MM.1S (cell line): ENCODE measurements at regions not wholly inside any gene's neighbourhood (a gene's known extent, or its start where the extent isn't known, plus 50 kb on each side); places are given as distances from the start of the nearest gene placed in this dataset.

Experiments used
- EZH2phosphoT487 ChIP-seq: fragments of 300-600 bp; sonication (generic); IDR thresholded peaks from 2 replicates; pipeline ENCODE4 v1.6.1; 2018; ENCODE audit warnings: antibody characterized with exemption, low read length
- TF ChIP-seq, protein P1 (sequence below): fragments of 300-600 bp; sonication (generic); IDR thresholded peaks from 2 replicates; pipeline ENCODE4 v1.5.1; 2016; ENCODE audit warnings: antibody characterized with exemption, low read length, mixed read lengths

GRCh38 chr1:90154711-90155110, 159.8 kb downstream of the ZNF326 start:
- TF ChIP-seq, protein P1, sequence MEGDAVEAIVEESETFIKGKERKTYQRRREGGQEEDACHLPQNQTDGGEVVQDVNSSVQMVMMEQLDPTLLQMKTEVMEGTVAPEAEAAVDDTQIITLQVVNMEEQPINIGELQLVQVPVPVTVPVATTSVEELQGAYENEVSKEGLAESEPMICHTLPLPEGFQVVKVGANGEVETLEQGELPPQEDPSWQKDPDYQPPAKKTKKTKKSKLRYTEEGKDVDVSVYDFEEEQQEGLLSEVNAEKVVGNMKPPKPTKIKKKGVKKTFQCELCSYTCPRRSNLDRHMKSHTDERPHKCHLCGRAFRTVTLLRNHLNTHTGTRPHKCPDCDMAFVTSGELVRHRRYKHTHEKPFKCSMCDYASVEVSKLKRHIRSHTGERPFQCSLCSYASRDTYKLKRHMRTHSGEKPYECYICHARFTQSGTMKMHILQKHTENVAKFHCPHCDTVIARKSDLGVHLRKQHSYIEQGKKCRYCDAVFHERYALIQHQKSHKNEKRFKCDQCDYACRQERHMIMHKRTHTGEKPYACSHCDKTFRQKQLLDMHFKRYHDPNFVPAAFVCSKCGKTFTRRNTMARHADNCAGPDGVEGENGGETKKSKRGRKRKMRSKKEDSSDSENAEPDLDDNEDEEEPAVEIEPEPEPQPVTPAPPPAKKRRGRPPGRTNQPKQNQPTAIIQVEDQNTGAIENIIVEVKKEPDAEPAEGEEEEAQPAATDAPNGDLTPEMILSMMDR = no peak
- TF ChIP-seq EZH2phosphoT487 = no peak
